Mucosa of stomach (tissue), 1 donor: ENCODE measurements at regions not wholly inside any gene's neighbourhood (a gene's known extent, or its start where the extent isn't known, plus 50 kb on each side); places are given as distances from the start of the nearest gene placed in this dataset.
"Not testable (repeated sequence)": the region's sequence is repeated elsewhere in the genome, so short reads cannot be mapped to it uniquely, and the experiment has no call there.

Source experiments
- H3K27me3 ChIP-seq: one replicate; pipeline ENCODE4 v1.7.0; 2013; ENCODE audit warnings: mild to moderate bottlenecking, low read length; ENCODE audit not compliant: control insufficient read depth, insufficient read depth
- H3K36me3 ChIP-seq: one replicate; pipeline ENCODE4 v1.7.0; 2013; ENCODE audit warnings: low read length; ENCODE audit not compliant: control insufficient read depth, insufficient read depth
- H3K4me1 ChIP-seq: one replicate; pipeline ENCODE4 v1.7.0; 2013; ENCODE audit warnings: mild to moderate bottlenecking, low read length; ENCODE audit not compliant: control insufficient read depth, insufficient read depth
- H3K4me3 ChIP-seq: one replicate; pipeline ENCODE4 v1.7.0; 2013; ENCODE audit warnings: low read length
- H3K9ac ChIP-seq: one replicate; pipeline ENCODE4 v1.7.0; 2013; ENCODE audit warnings: mild to moderate bottlenecking, low read length, moderate library complexity
- H3K9me3 ChIP-seq: one replicate; pipeline ENCODE4 v1.7.0; 2013; ENCODE audit warnings: mild to moderate bottlenecking, low read length, moderate library complexity; ENCODE audit not compliant: control insufficient read depth
- donor health status: Pancreatic carcinoma.

- H3K9me3 ChIP-seq, result no peaks in the 10 kb centered on the region
- H3K27me3 ChIP-seq, result no peaks in the 10 kb centered on the region
- H3K9ac ChIP-seq, result no peak overlapping the region
- no peaks in the 10 kb centered on the region for H3K36me3 ChIP-seq
- H3K4me1 ChIP-seq, result no peaks in the 10 kb centered on the region
- H3K4me3 ChIP-seq, result no peak overlapping the region
Measured at GRCh38 chr1:55300975-55301374, 85.8 kb upstream of the USP24 start.

GRCh38 chr1:55298167-55298894 lies 83.2 kb upstream of the USP24 start:
- no peaks in the 10 kb centered on the region for H3K27me3 ChIP-seq
- H3K9ac ChIP-seq, result no peak overlapping the region
- no peaks in the 10 kb centered on the region for H3K4me1 ChIP-seq
- H3K9me3 ChIP-seq, result no peaks in the 10 kb centered on the region
- no peaks in the 10 kb centered on the region for H3K36me3 ChIP-seq
- no peak overlapping the region for H3K4me3 ChIP-seq

- not testable (repeated sequence) for H3K4me1 ChIP-seq, H3K9me3 ChIP-seq, H3K36me3 ChIP-seq, H3K27me3 ChIP-seq, H3K9ac ChIP-seq, H3K4me3 ChIP-seq
Measured at GRCh38 chr1:55296247-55296646, 81.1 kb upstream of the USP24 start.

GRCh38 chr1:55289614-55290013 lies 74.5 kb upstream of the USP24 start:
- Histone ChIP-seq H3K9ac (no peak overlapping the region), H3K4me3 (no peak overlapping the region), H3K27me3 (no peaks in the 10 kb centered on the region), H3K4me1 (no peaks in the 10 kb centered on the region), H3K9me3 (no peaks in the 10 kb centered on the region), H3K36me3 (no peaks in the 10 kb centered on the region)

GRCh38 chr1:55289042-55289441 lies 73.9 kb upstream of the USP24 start:
- Histone ChIP-seq H3K36me3 (no peaks in the 10 kb centered on the region), H3K9ac (no peak overlapping the region), H3K4me3 (no peak overlapping the region), H3K9me3 (no peaks in the 10 kb centered on the region), H3K27me3 (no peaks in the 10 kb centered on the region), H3K4me1 (no peaks in the 10 kb centered on the region)

GRCh38 chr1:55288245-55288644 lies 73.1 kb upstream of the USP24 start:
- no peaks in the 10 kb centered on the region for H3K4me1 ChIP-seq
- H3K4me3 ChIP-seq, result no peak overlapping the region
- H3K9ac ChIP-seq, result no peak overlapping the region
- H3K36me3 ChIP-seq, result no peaks in the 10 kb centered on the region
- H3K9me3 ChIP-seq, result no peaks in the 10 kb centered on the region
- H3K27me3 ChIP-seq, result no peaks in the 10 kb centered on the region

- no peaks in the 10 kb centered on the region for H3K4me1 ChIP-seq
- H3K9ac ChIP-seq, result no peak overlapping the region
- no peak overlapping the region for H3K4me3 ChIP-seq
- H3K36me3 ChIP-seq, result no peaks in the 10 kb centered on the region
- H3K9me3 ChIP-seq, result no peaks in the 10 kb centered on the region
- no peaks in the 10 kb centered on the region for H3K27me3 ChIP-seq
Measured at GRCh38 chr1:55287723-55288122, 72.6 kb upstream of the USP24 start.

- Histone ChIP-seq H3K4me1 (no peaks in the 10 kb centered on the region), H3K9ac (no peak overlapping the region), H3K27me3 (no peaks in the 10 kb centered on the region), H3K4me3 (no peak overlapping the region), H3K9me3 (no peaks in the 10 kb centered on the region), H3K36me3 (no peaks in the 10 kb centered on the region)
Measured at GRCh38 chr1:55286856-55287602, 71.9 kb upstream of the USP24 start.

- H3K36me3 ChIP-seq, result no peaks in the 10 kb centered on the region
Measured at GRCh38 chr1:55285834-55286233, 70.7 kb upstream of the USP24 start.

GRCh38 chr1:55284856-55285255 lies 69.7 kb upstream of the USP24 start:
- H3K27me3 ChIP-seq, result no peaks in the 10 kb centered on the region
- no peaks in the 10 kb centered on the region for H3K4me1 ChIP-seq
- no peaks in the 10 kb centered on the region for H3K9me3 ChIP-seq
- no peaks in the 10 kb centered on the region for H3K36me3 ChIP-seq
- no peak overlapping the region for H3K9ac ChIP-seq
- H3K4me3 ChIP-seq, result no peak overlapping the region

More at GRCh38 chr1:55285834-55286233, 70.7 kb upstream of the USP24 start:
- Histone ChIP-seq H3K4me3 (no peak overlapping the region), H3K4me1 (no peaks in the 10 kb centered on the region), H3K9me3 (no peaks in the 10 kb centered on the region), H3K27me3 (no peaks in the 10 kb centered on the region), H3K9ac (no peak overlapping the region)

- Histone ChIP-seq H3K9me3 (no peaks in the 10 kb centered on the region), H3K27me3 (no peaks in the 10 kb centered on the region), H3K4me1 (no peaks in the 10 kb centered on the region), H3K9ac (no peak overlapping the region), H3K4me3 (no peak overlapping the region), H3K36me3 (no peaks in the 10 kb centered on the region)
Measured at GRCh38 chr1:55282058-55282457, 66.9 kb upstream of the USP24 start.

- H3K4me3 ChIP-seq, result no peak overlapping the region
- no peaks in the 10 kb centered on the region for H3K9me3 ChIP-seq
- H3K4me1 ChIP-seq, result no peaks in the 10 kb centered on the region
- H3K36me3 ChIP-seq, result no peaks in the 10 kb centered on the region
- H3K27me3 ChIP-seq, result no peaks in the 10 kb centered on the region
- no peak overlapping the region for H3K9ac ChIP-seq
Measured at GRCh38 chr1:55280731-55281130, 65.6 kb upstream of the USP24 start.
